Non-pigmented ciliary epithelial cell (primary cell): ENCODE measurements at regions not wholly inside any gene's neighbourhood (a gene's known extent, or its start where the extent isn't known, plus 50 kb on each side); places are given as distances from the start of the nearest gene placed in this dataset.
A peak's percentile ranks its signal among the peaks of the same experiment; 100 is the strongest.
"Not testable (repeated sequence)": the region's sequence is repeated elsewhere in the genome, so short reads cannot be mapped to it uniquely, and the experiment has no call there.

Experiments
- DNase-seq: peaks from one replicate; pipeline ENCODE4 v3.0.0-alpha.2; 2010; ENCODE audit warnings: low read depth

DNA sequence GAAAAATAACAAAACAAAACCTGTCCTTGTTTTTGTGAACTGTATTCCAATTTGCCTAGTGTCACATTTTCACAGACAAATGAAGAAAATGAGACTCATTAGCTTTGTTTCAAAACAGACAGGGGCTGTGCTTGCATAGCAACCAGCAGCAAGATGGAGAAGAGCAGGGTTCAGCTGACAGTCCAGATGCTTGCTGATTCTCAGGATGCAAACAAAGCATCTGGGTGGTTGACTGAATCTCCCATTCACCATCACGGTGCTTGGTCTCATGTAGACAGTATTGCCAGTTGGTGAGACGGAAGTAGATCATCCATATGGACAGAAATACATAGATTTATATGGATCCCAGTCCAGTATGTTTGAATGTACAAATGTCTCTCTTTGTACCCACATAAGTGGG is 326.8 kb downstream of the CCDC85A start:
- DNase-seq: no peak

DNA sequence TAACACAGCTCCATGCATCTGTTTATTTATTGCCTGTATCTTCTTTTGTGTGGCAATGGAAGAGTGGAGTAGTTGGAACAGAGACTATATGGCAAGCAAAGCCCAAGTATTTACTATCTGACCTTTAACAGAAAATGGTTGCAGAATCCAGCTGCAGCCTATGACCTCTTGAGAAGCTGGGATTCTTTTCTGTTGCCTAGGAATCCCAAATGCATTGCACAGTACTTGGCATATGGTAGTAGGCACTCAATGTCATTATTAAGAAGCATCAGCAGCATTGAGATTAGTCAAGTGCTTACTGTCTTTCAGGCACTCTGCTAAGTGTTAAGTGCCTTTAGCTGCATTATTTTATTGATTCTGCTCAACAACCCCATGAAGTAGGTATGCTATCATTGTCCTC is 331.6 kb downstream of the CCDC85A start:
- DNase-seq: no peak

DNA sequence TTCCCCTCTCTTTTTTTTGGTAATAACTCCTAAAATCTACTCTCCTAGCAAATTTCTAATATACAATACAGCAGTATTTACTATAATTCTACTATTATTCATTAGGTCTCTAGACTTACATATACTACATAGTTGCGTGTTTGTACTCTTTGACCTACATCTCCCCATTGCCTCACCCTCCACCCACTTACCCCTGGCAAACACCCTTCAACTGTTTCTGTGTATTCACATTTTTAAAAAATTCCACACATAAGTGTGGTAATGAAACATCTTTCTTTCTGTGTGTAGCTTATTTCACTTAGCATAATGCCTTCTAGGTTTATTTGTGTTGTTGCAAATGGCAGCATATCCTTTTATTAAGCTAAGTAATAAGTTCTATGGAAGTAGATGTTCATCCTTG is 336.0 kb downstream of the CCDC85A start:
- DNase-seq: no peak

DNA sequence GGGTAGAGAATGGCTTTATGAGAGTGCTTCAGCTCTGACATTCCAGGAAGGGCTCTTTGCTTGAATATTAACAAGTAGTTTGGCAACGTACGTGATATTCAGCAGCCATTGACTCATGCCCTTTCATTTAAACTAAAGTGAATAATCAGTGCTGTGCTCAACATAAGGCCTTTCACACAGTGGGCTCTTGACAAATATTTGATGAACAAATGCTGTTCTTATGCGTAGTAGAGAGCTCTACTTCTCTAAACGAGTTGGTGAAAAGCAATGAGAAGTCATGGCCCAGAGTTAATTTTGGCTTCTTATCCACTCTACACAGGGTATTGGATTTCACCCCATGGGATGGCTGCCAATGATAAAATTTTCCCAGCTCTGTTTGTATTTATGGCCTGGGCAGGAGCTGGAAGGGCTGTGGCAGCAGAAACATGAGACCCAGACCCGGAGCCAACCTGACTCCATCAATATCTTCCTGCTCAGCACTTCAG is 338.9 kb downstream of the CCDC85A start:
- no peak for DNase-seq

GRCh38 chr2:56523816-56524215 is 340.0 kb downstream of the CCDC85A start:
- no peak for DNase-seq

DNA sequence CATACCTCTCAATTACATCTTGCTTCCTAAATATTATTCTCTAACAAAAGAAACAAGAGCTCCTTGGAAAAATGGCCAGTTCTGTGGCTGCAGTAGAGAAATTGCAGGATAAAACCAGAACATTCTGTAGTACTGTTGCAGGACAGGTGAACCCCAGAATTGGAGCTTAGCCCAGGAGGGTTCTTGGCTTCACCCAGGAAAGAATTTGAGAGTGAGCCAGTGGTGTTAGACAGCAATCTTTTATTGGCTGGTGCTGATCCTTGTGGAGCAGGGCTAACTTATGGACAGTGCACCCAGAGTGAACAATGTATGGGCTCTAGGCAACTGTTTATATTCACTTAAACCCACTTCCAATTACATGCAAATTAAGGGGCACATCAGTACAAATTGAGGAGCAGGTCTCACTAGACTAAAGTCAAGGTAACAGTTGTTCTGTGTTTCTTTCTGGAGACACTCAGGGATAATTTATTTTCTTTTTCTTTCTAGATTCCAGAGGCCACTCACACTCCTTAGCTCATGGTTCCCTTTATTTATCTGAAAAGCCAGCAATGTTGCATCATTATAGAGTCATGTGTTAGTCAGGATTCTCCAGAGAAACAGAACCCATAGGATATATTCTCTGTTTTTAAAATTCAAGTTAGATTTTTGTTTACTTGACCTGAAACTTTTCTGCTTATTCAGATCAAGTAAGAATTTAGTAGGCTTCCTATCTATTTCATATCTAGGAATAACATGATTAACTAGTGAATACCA is 348.1 kb downstream of the CCDC85A start:
- no peak for DNase-seq

- no peak for DNase-seq
Measured at GRCh38 chr2:56534321-56534720, 350.5 kb downstream of the CCDC85A start.

GRCh38 chr2:56537756-56538155 is 354.0 kb downstream of the CCDC85A start:
- no peak for DNase-seq

- DNase-seq: no peak
Measured at GRCh38 chr2:56539618-56540017, 355.8 kb downstream of the CCDC85A start.

GRCh38 chr2:56540467-56540866 is 356.7 kb downstream of the CCDC85A start:
- DNase-seq: no peak

GRCh38 chr2:56540916-56541315 is 357.1 kb downstream of the CCDC85A start:
- no peak for DNase-seq

GRCh38 chr2:56542213-56542612 is 358.4 kb downstream of the CCDC85A start:
- no peak for DNase-seq

- no peak for DNase-seq
Measured at GRCh38 chr2:56565143-56565542, 381.4 kb downstream of the CCDC85A start.

DNA sequence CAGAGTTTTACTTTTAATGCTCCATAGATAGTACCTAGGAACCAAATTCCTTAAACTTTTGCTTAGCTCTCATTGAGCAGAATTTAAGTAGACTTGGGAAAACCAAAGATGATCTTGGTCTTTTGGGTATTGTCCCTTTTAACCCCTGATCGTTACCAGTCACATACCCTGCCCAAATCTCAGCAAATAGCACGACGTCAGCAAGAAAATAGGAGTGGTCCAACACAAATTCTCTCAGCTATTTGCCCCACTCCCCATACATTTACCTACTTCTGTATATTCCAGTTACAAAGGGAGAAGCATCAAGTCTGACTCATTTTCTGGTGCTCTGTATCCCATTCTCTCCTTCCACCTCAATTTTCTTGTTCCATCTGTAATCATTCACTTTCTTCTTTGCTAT is 387.3 kb downstream of the CCDC85A start:
- DNase-seq: no peak

GRCh38 chr2:56576001-56576400 is 392.2 kb downstream of the CCDC85A start:
- no peak for DNase-seq

DNA sequence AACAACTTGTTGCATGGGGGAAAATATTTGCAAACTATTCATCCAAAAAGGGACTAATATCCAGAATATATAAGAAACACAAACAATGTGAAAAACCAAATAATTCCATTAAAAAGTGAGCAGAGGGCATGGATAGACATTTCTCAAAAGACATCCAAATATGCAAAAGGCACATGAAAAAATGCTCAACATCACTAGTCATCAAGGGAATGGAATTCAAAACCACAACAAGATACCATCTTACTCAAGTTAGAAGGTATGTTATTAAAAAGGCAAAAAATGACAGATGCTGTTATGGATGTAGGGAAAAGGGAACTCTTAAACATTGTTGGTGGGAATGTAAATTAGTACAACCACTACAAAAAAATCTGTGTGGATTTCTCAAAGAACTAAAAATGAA is 396.5 kb downstream of the CCDC85A start:
- peak; percentile 55 for DNase-seq

DNA sequence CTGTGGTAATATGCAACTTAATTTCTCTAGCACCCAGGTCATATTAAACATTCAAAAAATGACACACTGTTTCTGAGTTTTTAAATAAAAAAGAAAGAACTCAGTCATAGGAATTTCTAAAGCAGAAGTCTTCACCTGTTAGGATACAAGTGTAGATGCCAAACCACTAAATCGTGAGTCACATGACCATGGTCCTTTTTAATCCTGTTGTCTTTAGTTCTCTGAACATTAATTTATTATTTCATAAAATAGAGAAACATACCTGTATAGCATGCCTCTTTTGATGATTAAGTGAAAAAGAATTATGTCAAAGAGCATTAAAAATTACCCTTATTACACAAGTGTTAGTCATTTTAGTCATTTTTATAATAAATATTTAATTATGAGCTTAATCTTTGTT is 398.8 kb downstream of the CCDC85A start:
- no peak for DNase-seq

GRCh38 chr2:56583796-56584315 is 400.1 kb downstream of the CCDC85A start:
- DNase-seq: no peak

- no peak for DNase-seq
Measured at GRCh38 chr2:56587456-56587855, 403.7 kb downstream of the CCDC85A start.

GRCh38 chr2:56589194-56589593 is 405.4 kb downstream of the CCDC85A start:
- no peak for DNase-seq

- DNase-seq: no peak
Measured at GRCh38 chr2:56589835-56590234, 406.0 kb downstream of the CCDC85A start.

DNA sequence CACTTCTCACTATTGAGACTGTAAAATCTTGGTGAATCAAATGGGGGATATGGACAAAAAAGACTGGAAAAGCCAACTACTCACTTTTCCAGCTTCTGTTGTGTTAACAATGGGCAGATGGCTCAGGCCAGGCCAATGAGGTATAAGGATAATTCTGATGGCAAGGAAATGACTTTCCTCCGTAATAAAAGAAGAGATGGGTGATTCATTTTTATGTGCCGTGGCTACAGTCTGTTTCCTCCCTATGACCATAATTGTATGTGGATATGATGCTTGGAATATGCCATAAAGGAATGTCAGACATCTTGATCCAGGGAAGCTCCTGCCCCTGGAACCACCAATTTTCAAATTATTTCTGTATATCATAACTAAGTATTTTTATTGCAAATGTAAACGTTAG is 406.8 kb downstream of the CCDC85A start:
- no peak for DNase-seq

GRCh38 chr2:56606086-56606485 is 422.3 kb downstream of the CCDC85A start:
- not testable (repeated sequence) for DNase-seq

- DNase-seq: no peak
Measured at GRCh38 chr2:56613254-56613653, 429.5 kb downstream of the CCDC85A start.
